Effector CD4-positive, alpha-beta T cell (primary cell): ENCODE measurements at regions not wholly inside any gene's neighbourhood (a gene's known extent, or its start where the extent isn't known, plus 50 kb on each side); places are given as distances from the start of the nearest gene placed in this dataset.
"Not testable (repeated sequence)": the region's sequence is repeated elsewhere in the genome, so short reads cannot be mapped to it uniquely, and the experiment has no call there.

Experiments used
- DNase-seq: peaks from one replicate; pipeline ENCODE4 v3.0.0-alpha.2; 2020

DNA sequence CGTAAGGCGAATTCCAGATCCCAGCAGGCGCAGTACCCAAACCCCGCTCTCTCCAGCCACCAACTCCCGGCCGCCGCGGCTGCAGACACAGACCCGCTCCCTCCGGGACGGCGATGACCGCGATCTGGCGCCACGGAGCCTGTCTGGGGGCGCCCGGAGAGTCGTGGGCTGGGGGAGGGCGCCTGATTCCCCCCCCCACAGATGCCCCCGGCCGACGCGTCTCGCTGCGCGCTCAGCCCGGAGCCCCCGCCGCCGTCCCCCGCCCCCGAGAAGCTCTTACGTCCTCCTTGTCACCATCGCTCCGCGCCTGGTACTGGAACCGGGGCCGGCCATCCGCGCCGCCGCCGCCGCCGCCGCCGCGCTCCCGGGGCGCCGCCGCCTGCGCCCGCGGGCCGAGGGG is 173.6 kb downstream of the ATP6V0E2 start:
- DNase-seq: not testable (repeated sequence)

DNA sequence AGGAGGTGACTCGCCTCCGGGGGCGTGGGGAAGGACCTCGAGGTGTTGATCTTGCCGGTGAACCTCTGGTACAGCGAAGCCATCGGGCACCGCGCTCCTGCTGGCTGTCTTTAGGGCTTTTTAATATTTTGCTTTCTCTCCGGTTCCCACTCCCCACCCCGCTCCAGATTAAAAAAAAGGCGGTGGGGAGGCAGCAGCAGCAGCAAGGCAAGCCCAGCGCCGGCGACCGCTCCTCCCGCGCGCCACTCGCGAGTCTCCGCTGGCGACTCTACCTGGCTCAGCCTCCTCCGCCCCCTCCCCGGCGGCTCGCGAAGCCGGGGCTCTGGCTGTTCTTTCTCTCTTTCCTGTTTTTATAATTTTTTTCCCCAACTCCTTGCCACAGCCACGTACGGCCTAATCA is 174.0 kb downstream of the ATP6V0E2 start:
- not testable (repeated sequence) for DNase-seq

GRCh38 chr7:150048244-150049011 is 174.7 kb downstream of the ATP6V0E2 start:
- DNase-seq: not testable (repeated sequence)

- DNase-seq: not testable (repeated sequence)
Measured at GRCh38 chr7:150049012-150049655, 175.4 kb downstream of the ATP6V0E2 start.

GRCh38 chr7:150053396-150053795 is 179.6 kb downstream of the ATP6V0E2 start:
- not testable (repeated sequence) for DNase-seq

DNA sequence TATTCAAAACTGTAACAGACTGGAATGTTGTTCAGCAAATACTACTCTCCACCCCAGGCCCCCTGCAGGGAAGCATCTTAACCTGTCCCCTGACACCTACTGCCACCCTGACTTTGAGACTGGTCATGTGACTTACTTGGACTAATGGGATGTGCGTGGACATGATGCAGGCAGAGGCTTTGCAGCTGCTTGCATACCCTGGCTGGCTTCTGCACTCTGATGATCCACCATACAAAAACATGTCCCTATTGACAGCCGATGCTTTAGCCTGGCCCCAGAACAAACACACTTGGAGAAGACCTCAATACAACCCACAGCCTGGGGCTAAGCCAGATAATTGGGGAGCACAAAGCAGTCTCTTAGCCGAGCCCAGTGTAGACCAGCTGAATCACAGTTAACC is 180.5 kb downstream of the ATP6V0E2 start:
- DNase-seq: not testable (repeated sequence)

DNA sequence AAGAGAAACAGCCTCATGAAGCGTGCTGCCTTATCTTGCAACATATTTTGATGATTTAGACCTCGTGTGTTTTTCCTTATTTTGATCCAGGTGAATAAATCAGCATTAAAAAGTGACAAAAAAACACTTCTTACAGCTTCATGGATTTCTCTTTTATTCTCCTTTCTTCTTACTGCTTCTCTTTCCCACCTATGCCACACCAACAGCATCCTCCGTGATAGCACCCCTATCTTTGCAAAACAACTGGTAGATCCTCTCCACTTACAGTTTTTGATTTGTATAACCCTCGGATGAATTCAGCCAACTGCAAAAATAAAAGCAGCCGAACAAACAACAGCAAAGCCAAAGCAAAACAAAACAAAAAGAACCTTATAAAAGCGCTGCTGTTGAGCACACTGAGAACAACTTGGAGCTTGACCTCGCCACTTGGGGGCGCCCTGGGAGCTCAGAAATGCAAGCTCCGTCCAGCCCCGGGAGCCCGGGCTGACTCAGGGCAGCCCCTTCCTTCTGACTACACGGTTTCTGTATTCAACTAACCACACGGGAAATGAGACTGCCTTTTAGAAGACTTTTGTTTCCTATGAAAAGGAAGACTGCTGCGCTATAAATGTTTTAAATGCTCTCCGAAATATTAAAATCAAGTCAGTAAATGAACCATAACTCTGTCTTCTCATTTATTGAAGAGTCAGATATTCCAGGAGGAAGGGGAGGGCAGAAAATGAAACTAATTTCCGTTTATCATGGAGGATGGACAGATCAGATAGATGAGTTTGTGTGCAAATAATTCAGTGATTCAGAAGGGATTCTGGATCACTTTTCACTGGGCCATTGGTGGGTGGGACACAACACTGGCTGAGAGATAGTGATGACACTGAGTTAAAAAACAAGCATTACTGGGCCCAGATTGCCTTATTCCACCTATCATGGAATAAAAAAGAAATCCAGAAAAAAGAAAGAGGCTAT is 186.8 kb downstream of the ATP6V0E2 start:
- DNase-seq: peak; percentile 79

GRCh38 chr7:150063195-150063594 is 189.4 kb downstream of the ATP6V0E2 start:
- not testable (repeated sequence) for DNase-seq

DNA sequence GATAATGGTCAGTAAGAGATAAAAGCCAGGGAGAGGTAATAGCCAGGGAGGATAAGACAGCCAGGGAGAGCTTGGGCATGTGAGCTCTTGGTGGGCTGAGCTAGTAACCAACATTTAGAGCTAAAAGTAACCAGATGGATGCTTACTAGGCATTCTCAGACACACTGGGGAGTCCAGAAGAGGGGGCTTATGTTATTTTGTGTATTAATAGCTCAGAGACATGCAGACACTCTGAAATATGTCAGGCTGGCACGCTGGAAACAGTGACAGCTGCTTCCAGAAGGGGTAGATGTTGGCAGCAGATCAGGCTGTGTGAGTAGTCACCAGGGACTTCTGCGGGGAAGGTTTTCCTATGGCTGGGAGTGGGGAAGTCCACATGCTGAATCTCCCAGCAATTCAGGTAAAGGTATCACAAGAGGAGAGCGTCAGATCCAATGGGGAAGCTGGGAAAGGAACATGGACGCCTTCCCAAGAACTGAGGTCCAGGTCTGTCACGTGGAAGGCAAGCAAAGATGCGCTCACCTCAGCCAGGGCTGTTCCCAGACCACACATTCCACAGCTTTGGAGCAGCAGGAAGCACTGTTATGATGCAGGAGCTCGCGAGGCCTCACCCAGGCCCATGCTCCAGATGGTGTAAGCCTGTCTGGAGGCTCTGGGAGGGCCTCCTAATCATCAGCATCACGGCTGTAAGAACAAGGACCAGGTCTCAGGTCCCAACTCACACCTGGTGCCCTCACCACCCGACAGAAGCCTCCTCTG is 196.0 kb downstream of the ATP6V0E2 start:
- DNase-seq: not testable (repeated sequence)

- not testable (repeated sequence) for DNase-seq
Measured at GRCh38 chr7:150077543-150077942, 203.8 kb downstream of the ATP6V0E2 start.

GRCh38 chr7:150081865-150082264 is 208.1 kb downstream of the ATP6V0E2 start:
- not testable (repeated sequence) for DNase-seq

DNA sequence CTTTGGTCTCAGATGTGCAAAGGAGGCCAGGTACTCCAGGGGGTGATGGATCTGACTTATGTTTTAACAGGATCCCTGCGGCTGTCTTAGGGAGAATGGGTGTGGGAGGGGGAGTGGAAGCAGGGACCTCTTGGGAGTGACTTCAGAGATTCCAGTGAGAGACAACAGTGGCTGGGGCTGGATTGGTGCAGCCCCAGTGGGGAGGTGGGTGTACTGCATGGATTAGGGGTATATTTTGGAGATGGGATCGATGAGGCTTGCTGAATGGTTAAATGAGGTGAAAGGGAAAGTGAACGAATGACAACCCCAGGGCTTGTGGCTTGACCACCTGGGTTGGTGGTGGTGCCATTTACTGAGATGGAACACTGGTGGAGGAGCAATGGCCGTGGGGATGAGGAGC is 211.0 kb downstream of the ATP6V0E2 start:
- not testable (repeated sequence) for DNase-seq

DNA sequence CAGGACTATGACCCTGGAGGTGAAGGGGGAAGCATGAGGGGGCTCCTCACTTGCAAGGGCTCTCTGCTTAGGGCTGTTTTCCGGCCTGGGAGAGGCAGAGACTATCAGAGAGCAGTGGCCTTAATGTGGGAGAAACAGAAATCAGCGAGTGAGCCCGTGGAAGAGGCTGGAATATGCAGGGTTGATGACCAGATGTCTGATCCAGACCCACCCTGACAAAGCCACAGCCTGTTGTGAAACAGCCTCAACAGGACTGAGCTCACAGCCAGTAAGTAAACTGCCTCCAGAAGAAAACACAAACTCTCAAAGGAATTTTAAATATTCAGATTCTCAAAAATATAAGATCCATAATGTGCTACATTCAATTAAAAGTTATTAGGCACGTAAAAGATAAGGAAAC is 213.7 kb downstream of the ATP6V0E2 start:
- not testable (repeated sequence) for DNase-seq

DNA sequence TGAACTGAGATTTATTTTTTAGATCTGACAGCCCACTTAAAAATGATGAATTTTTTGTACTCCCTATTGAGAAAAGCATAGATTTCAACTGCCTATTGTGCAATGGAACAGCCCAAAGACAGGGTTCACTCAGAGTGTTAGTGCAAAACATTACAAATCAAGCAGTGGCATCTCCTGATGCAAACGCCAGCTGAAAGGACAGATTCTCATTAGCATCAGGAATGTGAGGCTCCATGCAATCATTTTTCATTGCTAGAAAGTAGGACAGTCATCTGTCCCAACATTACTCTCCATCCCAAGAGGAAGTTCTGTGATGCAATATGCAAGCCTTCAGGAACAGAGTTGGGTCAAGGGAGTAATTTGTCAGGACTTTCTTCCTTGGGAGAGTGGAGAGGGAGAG is 215.4 kb downstream of the ATP6V0E2 start:
- DNase-seq: not testable (repeated sequence)

- DNase-seq: not testable (repeated sequence)
Measured at GRCh38 chr7:150090776-150091175, 217.0 kb downstream of the ATP6V0E2 start.

GRCh38 chr7:150093897-150094296 is 220.1 kb downstream of the ATP6V0E2 start:
- DNase-seq: not testable (repeated sequence)

- not testable (repeated sequence) for DNase-seq
Measured at GRCh38 chr7:150096213-150096994, 222.6 kb downstream of the ATP6V0E2 start.

DNA sequence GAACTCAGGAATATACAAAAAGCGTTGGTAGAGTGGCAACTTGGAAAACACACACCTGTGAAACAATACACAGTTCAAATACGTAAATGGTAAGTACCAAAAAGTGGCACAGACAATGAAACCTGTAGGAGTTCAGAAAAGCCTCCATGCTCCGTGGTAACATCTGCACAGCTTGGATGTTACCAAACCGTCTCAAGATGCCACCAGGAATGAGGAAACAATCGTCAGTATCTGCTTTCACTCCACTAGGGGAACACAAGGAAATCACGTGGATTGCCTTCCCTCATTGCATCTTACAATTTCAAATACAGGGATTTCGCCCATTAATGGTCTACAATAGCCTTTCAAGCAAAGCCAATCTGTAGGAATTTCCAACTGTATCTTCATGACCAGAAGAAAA is 224.6 kb upstream of the LRRC61 start:
- DNase-seq: not testable (repeated sequence)

- DNase-seq: not testable (repeated sequence)
Measured at GRCh38 chr7:150101282-150101681, 221.9 kb upstream of the LRRC61 start.

GRCh38 chr7:150107283-150107682 is 215.9 kb upstream of the LRRC61 start:
- not testable (repeated sequence) for DNase-seq

DNA sequence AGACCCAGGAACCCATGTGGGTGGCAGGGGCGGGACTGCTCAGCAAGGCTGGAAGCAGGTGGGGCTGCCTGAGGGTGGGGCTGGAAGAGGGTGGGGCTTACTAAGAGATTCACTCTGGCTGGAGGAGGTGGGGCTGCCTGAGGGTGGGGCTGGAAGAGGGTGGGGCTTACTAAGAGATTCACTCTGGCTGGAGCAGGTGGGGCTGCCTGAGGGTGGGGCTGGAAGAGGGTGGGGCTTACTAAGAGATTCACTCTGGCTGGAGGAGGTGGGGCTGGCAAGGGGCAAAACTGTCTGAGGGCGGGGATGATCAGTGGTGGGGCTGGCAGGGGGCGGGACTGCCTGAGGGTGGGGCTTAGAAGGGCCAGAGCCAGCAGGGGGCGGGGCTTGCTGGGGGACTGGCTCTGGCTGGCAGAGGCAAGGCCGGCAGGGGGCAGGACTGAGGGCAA is 212.8 kb upstream of the LRRC61 start:
- not testable (repeated sequence) for DNase-seq
